LNCaP clone FGC (cell line): ENCODE measurements at regions not wholly inside any gene's neighbourhood (a gene's known extent, or its start where the extent isn't known, plus 50 kb on each side); places are given as distances from the start of the nearest gene placed in this dataset.
"Not testable (repeated sequence)": the region's sequence is repeated elsewhere in the genome, so short reads cannot be mapped to it uniquely, and the experiment has no call there.

ENCODE experiments used
- DNase-seq: peaks from one replicate; pipeline ENCODE4 v3.0.0-alpha.2; 2011; ENCODE audit warnings: low read depth
- H3K4me3 ChIP-seq: 2 replicates; pipeline ENCODE4 v1.5.1; 2011; ENCODE audit warnings: mild to moderate bottlenecking, low read depth, low read length, control low read depth
- CTCF ChIP-seq: IDR thresholded peaks from 2 replicates; pipeline ENCODE4 v1.5.1; 2012; ENCODE audit warnings: mild to moderate bottlenecking; ENCODE audit not compliant: control insufficient read depth, insufficient read depth; ENCODE audit errors: extremely low read depth

GRCh38 chr15:50857763-50858162 lies 50.7 kb upstream of the AP4E1 start:
- TF ChIP-seq CTCF, result no peak
- peak; percentile 22 for DNase-seq

DNA sequence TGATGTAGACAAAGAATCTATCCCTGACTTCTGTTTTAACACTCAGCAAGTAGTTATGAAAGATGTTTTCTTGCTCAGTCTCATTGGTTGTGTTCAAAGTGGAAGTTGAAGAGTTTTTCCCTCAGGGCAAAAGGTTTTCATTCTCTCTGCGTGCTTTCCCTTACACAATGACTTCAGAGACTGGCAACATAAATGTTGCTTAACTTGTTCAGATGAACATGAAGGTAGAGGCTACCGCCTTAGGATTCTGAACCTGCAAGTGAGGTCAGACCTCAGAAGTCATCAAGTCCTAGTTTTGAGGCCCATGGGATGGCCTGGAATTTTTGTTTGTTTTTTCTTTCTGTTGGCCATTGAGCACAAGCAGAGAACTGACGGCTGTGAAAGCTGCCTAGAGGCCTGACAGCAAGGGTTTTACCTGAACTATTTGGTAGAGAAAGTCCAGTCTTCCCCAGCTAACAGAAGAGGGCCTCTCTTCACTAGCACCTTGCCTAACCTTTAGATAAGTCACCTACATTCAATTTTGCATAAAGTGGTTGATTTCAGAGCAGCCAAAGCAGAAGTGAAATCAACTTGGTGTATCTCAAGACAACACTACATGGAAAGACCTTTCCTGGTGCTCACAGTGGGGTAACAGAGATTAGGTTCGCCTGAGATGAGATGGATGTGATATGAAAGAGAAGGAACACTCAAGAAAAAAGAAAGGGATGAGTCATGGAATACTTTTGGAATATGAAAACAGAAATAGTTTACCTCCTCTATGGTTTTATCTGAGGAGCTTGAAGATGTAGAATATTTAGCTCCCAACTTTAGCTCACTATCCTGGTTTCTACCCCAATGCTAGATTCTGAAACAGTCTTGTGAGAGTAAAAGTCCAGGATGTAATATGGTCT lies 53.6 kb upstream of the AP4E1 start:
- DNase-seq, result no peak
- TF ChIP-seq CTCF, result no peak
- H3K4me3 ChIP-seq, result no peak overlapping the region

More at GRCh38 chr15:50857763-50858162, 50.7 kb upstream of the AP4E1 start:
- no peak overlapping the region for H3K4me3 ChIP-seq

DNA sequence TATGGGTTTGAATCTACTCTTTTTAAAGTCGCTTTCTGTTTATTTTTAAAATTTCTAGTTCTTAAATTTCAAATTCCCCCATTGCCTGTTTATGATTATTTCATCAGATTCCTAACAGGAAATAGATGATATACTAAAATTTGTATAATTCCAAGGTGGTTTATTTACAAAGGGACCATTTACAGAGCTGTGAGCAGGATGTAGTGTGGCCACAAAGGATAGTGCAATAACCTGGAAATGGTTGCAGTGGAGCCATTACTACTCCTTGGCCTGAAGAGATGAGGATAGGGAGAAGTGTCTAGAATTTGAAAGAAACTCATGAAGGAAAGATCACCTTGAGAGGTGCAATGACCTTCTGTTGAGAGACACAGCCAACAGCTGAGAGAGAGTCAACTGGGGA lies 58.5 kb upstream of the AP4E1 start:
- no peak overlapping the region for H3K4me3 ChIP-seq
- no peak for DNase-seq
- no peak for TF ChIP-seq CTCF

DNA sequence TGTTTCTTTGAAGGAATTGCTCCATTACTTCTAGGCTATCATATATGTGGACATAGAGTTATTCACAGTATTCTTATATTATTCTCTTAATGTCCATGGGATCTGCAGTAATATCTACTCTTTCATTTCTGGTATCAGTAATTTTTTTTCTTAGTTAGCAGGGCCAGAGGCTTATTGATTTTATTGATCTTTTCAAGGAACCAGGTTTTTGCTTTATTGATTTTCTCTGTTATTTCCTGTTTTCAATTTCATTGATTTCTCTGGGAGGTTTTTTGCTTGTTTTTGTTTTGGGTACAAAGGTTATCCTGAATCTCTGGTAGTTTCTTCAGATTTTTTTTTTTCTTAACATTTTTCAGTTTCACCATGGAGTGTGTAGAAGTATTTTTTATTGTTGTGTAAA lies 60.1 kb upstream of the AP4E1 start:
- no peak for DNase-seq
- no peak for TF ChIP-seq CTCF
- no peak overlapping the region for H3K4me3 ChIP-seq

GRCh38 chr15:50845181-50845580 lies 63.3 kb upstream of the AP4E1 start:
- DNase-seq, H3K4me3 ChIP-seq: not testable (repeated sequence)

DNA sequence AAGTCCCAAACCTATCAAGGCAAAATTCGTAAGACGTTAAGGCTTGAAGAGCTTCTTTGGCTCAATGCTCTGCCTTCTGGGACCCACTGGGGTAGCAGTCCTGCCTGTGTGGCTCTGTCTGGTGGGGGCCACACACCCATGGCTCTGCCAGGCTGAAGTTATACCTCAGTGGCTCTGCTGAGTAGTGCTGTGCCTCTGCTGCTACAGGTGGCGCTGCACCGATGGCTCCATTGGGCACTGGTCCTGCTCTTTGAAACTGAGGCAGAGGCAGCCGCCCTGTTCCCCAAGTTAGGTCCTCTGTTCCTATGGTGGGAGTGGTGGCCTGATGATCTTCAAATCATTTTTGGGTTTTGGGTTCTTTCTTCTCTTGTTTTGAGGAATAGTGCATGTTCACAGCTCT lies 68.0 kb upstream of the AP4E1 start:
- TF ChIP-seq CTCF, result no peak
- H3K4me3 ChIP-seq, result no peak overlapping the region
- no peak for DNase-seq

- no peak for DNase-seq
- H3K4me3 ChIP-seq, result no peak overlapping the region
- no peak for TF ChIP-seq CTCF
These were observed 71.2 kb upstream of the AP4E1 start for GRCh38 chr15:50837256-50837770.
